Upper lobe of left lung (tissue), 4 donors: ENCODE measurements at regions not wholly inside any gene's neighbourhood (a gene's known extent, or its start where the extent isn't known, plus 50 kb on each side); places are given as distances from the start of the nearest gene placed in this dataset.

Experiments used
- EP300 ChIP-seq, 4 donors: sonication (generic); formaldehyde crosslinking; IDR thresholded peaks; one replicate each; pipeline ENCODE4 v1.5.1; 2017; ENCODE audit warnings: antibody characterized with exemption in 4 of 4, control low read depth in 2 of 4
- TF ChIP-seq, protein P1 (sequence below), 6 experiments: fragments of 450-650 bp in 4 of 6; fragments of 200-600 bp in 2 of 6; sonication (generic) in 2 of 6; IDR thresholded peaks; one replicate each; pipeline ENCODE4 v1.5.1; 2016 to 2019; ENCODE audit warnings: antibody characterized with exemption in 6 of 6

DNA sequence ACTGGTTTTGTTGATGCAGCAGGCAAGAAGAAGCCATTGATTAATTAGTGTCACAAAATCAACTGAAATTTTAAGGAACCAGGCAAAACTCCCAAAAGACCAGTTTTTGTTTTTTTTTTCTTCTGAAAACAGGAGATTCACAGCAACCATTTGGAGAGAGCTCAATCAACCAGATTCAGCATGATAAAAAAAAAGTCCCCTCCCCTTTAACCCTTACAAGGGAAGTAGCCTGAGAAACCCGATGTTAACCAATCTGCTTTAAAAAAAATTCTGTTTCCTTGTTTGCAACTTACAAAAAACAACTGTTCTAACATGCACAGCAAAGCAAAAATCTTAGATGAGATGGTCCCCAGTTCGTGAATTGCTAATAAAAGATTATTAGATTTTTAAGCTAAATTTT, 59.7 kb downstream of the HMHB1 start:
- TF ChIP-seq EP300 (IDR thresholded peaks at IDR 0.05) = no peak
- TF ChIP-seq, protein P1, sequence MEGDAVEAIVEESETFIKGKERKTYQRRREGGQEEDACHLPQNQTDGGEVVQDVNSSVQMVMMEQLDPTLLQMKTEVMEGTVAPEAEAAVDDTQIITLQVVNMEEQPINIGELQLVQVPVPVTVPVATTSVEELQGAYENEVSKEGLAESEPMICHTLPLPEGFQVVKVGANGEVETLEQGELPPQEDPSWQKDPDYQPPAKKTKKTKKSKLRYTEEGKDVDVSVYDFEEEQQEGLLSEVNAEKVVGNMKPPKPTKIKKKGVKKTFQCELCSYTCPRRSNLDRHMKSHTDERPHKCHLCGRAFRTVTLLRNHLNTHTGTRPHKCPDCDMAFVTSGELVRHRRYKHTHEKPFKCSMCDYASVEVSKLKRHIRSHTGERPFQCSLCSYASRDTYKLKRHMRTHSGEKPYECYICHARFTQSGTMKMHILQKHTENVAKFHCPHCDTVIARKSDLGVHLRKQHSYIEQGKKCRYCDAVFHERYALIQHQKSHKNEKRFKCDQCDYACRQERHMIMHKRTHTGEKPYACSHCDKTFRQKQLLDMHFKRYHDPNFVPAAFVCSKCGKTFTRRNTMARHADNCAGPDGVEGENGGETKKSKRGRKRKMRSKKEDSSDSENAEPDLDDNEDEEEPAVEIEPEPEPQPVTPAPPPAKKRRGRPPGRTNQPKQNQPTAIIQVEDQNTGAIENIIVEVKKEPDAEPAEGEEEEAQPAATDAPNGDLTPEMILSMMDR (IDR thresholded peaks at IDR 0.05) = no peak
